ENCODE measurements at regions not wholly inside any gene's neighbourhood (a gene's known extent, or its start where the extent isn't known, plus 50 kb on each side); places are given as distances from the start of the nearest gene placed in this dataset.

GRCh38 chr14:98252820-98253219 lies 1019.2 kb downstream of the BCL11B start:
- no peak overlapping the region for H3K27ac Mint-ChIP-seq
- peaks cover 6% of the 10 kb centered on the region for H3K27me3 Mint-ChIP-seq (ENCODE audit: low read depth, poor library complexity)
- no peaks in the 10 kb centered on the region for H3K36me3 Mint-ChIP-seq (ENCODE audit: low read depth)
- H3K4me3 Mint-ChIP-seq, result no peak overlapping the region
- H3K9me3 Mint-ChIP-seq, result no peaks in the 10 kb centered on the region
- TF ChIP-seq CTCF (IDR thresholded peaks at IDR 0.05), result no peak
- DNase-seq, result no peak
- no peaks in the 10 kb centered on the region for H3K4me1 Mint-ChIP-seq

GRCh38 chr14:98259881-98260280 lies 1012.1 kb downstream of the BCL11B start:
- H3K36me3 Mint-ChIP-seq (ENCODE audit: low read depth), result no peaks in the 10 kb centered on the region

GRCh38 chr14:98262566-98262965 lies 1009.4 kb downstream of the BCL11B start:
- no peak overlapping the region for H3K4me3 Mint-ChIP-seq
- H3K4me1 Mint-ChIP-seq, result peaks cover 9% of the 10 kb centered on the region
- H3K27me3 Mint-ChIP-seq (ENCODE audit: low read depth, poor library complexity), result peaks cover 3% of the 10 kb centered on the region
- DNase-seq, result no peak
- no peaks in the 10 kb centered on the region for H3K36me3 Mint-ChIP-seq (ENCODE audit: low read depth)
- no peak overlapping the region for H3K27ac Mint-ChIP-seq
- no peak for TF ChIP-seq CTCF (IDR thresholded peaks at IDR 0.05)
- H3K9me3 Mint-ChIP-seq, result no peaks in the 10 kb centered on the region

More at GRCh38 chr14:98259881-98260280, 1012.1 kb downstream of the BCL11B start:
- H3K27ac Mint-ChIP-seq, result no peak overlapping the region
- no peak for DNase-seq
- no peak overlapping the region for H3K4me3 Mint-ChIP-seq
- no peaks in the 10 kb centered on the region for H3K9me3 Mint-ChIP-seq
- H3K4me1 Mint-ChIP-seq, result peaks cover 9% of the 10 kb centered on the region
- H3K27me3 Mint-ChIP-seq (ENCODE audit: low read depth, poor library complexity), result peaks cover 6% of the 10 kb centered on the region
- TF ChIP-seq CTCF (IDR thresholded peaks at IDR 0.05), result no peak

- H3K27ac Mint-ChIP-seq, result no peak overlapping the region
- H3K27me3 Mint-ChIP-seq (ENCODE audit: low read depth, poor library complexity), result peaks cover 19% of the 10 kb centered on the region
- no peaks in the 10 kb centered on the region for H3K36me3 Mint-ChIP-seq (ENCODE audit: low read depth)
- no peaks in the 10 kb centered on the region for H3K4me1 Mint-ChIP-seq
- no peak for DNase-seq
- peaks cover 12% of the 10 kb centered on the region for H3K9me3 Mint-ChIP-seq
- H3K4me3 Mint-ChIP-seq, result no peak overlapping the region
- no peak for TF ChIP-seq CTCF (IDR thresholded peaks at IDR 0.05)
Observed at GRCh38 chr14:98269533-98269932, 1002.5 kb downstream of the BCL11B start.

GRCh38 chr14:98270201-98270600 lies 1001.8 kb downstream of the BCL11B start:
- TF ChIP-seq CTCF (IDR thresholded peaks at IDR 0.05), result no peak
- Mint-ChIP-seq H3K36me3 (ENCODE audit: low read depth) (no peaks in the 10 kb centered on the region), H3K27me3 (ENCODE audit: low read depth, poor library complexity) (peaks cover 21% of the 10 kb centered on the region), H3K27ac (no peak overlapping the region), H3K4me3 (no peak overlapping the region), H3K9me3 (peaks cover 12% of the 10 kb centered on the region), H3K4me1 (no peaks in the 10 kb centered on the region)
- DNase-seq, result no peak

- H3K9me3 Mint-ChIP-seq, result peaks cover 12% of the 10 kb centered on the region
- peaks cover 35% of the 10 kb centered on the region for H3K27me3 Mint-ChIP-seq (ENCODE audit: low read depth, poor library complexity)
- H3K27ac Mint-ChIP-seq, result no peak overlapping the region
- H3K4me1 Mint-ChIP-seq, result peaks cover 5% of the 10 kb centered on the region
- TF ChIP-seq CTCF (IDR thresholded peaks at IDR 0.05), result no peak
- DNase-seq, result no peak
- no peaks in the 10 kb centered on the region for H3K36me3 Mint-ChIP-seq (ENCODE audit: low read depth)
- H3K4me3 Mint-ChIP-seq, result no peak overlapping the region
Observed at GRCh38 chr14:98274596-98274995, 997.4 kb downstream of the BCL11B start.

All from nephron progenitor cell (in vitro differentiated cells).